Activated naive CD8-positive, alpha-beta T cell treated with anti-CD3 and anti-CD28 coated beads, Interleukin-2, amount 50 U/mL, for 24 hours (primary cell): ENCODE measurements at regions not wholly inside any gene's neighbourhood (a gene's known extent, or its start where the extent isn't known, plus 50 kb on each side); places are given as distances from the start of the nearest gene placed in this dataset.

Experiments used
- ATAC-seq: fragments of 150-1000 bp; cut with Tn5 transposase; one replicate; pipeline ENCODE4 v1.10.0; 2021
- DNase-seq: peaks from one replicate; pipeline ENCODE4 v3.0.0; 2021
- H3K27ac Mint-ChIP-seq: one replicate; pipeline ENCODE4 v1.8.0; 2021; ENCODE audit warnings: mild to moderate bottlenecking, mixed read lengths
- H3K27me3 Mint-ChIP-seq: one replicate; pipeline ENCODE4 v1.8.0; 2021; ENCODE audit warnings: mixed read lengths
- H3K36me3 Mint-ChIP-seq: one replicate; pipeline ENCODE4 v1.8.0; 2021; ENCODE audit warnings: low read depth, mixed read lengths
- H3K4me1 Mint-ChIP-seq: one replicate; pipeline ENCODE4 v1.8.0; 2021; ENCODE audit warnings: mixed read lengths
- H3K4me3 Mint-ChIP-seq: one replicate; pipeline ENCODE4 v1.8.0; 2021; ENCODE audit warnings: mild to moderate bottlenecking, moderate library complexity, mixed read lengths
- H3K9me3 Mint-ChIP-seq: one replicate; pipeline ENCODE4 v1.8.0; 2021; ENCODE audit warnings: mixed read lengths

GRCh38 chr9:81231011-81231410 is 458.3 kb downstream of the TLE1 start:
- ATAC-seq: no peak
- no peak overlapping the region for H3K27ac Mint-ChIP-seq
- peaks cover 3% of the 10 kb centered on the region for H3K9me3 Mint-ChIP-seq
- DNase-seq: no peak
- H3K36me3 Mint-ChIP-seq: no peaks in the 10 kb centered on the region
- H3K4me3 Mint-ChIP-seq: no peak overlapping the region
- no peaks in the 10 kb centered on the region for H3K27me3 Mint-ChIP-seq
- H3K4me1 Mint-ChIP-seq: no peaks in the 10 kb centered on the region

- no peaks in the 10 kb centered on the region for H3K27me3 Mint-ChIP-seq
- H3K36me3 Mint-ChIP-seq: no peaks in the 10 kb centered on the region
- DNase-seq (no peak), ATAC-seq (no peak)
- no peaks in the 10 kb centered on the region for H3K9me3 Mint-ChIP-seq
- no peak overlapping the region for H3K27ac Mint-ChIP-seq
- no peak overlapping the region for H3K4me3 Mint-ChIP-seq
- H3K4me1 Mint-ChIP-seq: no peaks in the 10 kb centered on the region
These were observed 461.7 kb downstream of the TLE1 start for GRCh38 chr9:81227507-81228245.

- ATAC-seq: no peak
- DNase-seq: no peak
- no peaks in the 10 kb centered on the region for H3K4me1 Mint-ChIP-seq
- no peaks in the 10 kb centered on the region for H3K9me3 Mint-ChIP-seq
- no peaks in the 10 kb centered on the region for H3K36me3 Mint-ChIP-seq
- H3K4me3 Mint-ChIP-seq: no peak overlapping the region
- no peaks in the 10 kb centered on the region for H3K27me3 Mint-ChIP-seq
- H3K27ac Mint-ChIP-seq: no peak overlapping the region
These were observed 463.8 kb downstream of the TLE1 start for GRCh38 chr9:81225596-81225995.

- Mint-ChIP-seq H3K4me1 (no peaks in the 10 kb centered on the region), H3K4me3 (no peak overlapping the region), H3K36me3 (no peaks in the 10 kb centered on the region), H3K9me3 (no peaks in the 10 kb centered on the region), H3K27ac (no peak overlapping the region), H3K27me3 (no peaks in the 10 kb centered on the region)
- DNase-seq (no peak), ATAC-seq (no peak)
These were observed 464.9 kb downstream of the TLE1 start for GRCh38 chr9:81224166-81225081.

GRCh38 chr9:81214975-81215374 is 474.4 kb downstream of the TLE1 start:
- ATAC-seq (no peak), DNase-seq (no peak)
- Mint-ChIP-seq H3K4me1 (no peaks in the 10 kb centered on the region), H3K9me3 (peaks cover 10% of the 10 kb centered on the region), H3K4me3 (no peak overlapping the region), H3K27me3 (no peaks in the 10 kb centered on the region), H3K27ac (no peak overlapping the region), H3K36me3 (no peaks in the 10 kb centered on the region)

DNA sequence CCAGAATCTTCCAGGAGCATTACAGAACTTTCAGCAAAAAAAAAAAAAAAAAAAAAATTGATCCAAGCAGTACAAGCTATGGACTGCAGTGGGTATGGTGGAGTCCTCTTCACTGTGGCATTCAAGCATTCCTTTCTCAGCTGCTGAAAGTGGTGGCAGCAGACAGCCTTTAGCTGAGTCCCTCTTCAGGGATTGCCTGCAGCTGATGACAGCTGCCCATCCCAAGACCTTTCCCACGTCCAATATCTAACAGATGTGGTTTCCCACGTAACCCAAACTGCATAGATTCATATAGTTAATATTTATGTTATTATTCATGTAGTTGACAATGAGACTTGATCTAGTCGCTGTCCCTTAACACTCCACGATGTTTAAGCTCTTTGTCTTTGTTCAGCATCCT is 475.9 kb downstream of the TLE1 start:
- Mint-ChIP-seq H3K4me3 (no peak overlapping the region), H3K36me3 (no peaks in the 10 kb centered on the region), H3K27ac (no peak overlapping the region), H3K9me3 (peaks cover 10% of the 10 kb centered on the region), H3K27me3 (no peaks in the 10 kb centered on the region), H3K4me1 (no peaks in the 10 kb centered on the region)
- no peak for ATAC-seq
- DNase-seq: no peak

- H3K4me1 Mint-ChIP-seq: no peaks in the 10 kb centered on the region
- H3K4me3 Mint-ChIP-seq: no peak overlapping the region
- H3K27me3 Mint-ChIP-seq: no peaks in the 10 kb centered on the region
- no peak for ATAC-seq
- no peak overlapping the region for H3K27ac Mint-ChIP-seq
- no peak for DNase-seq
- no peaks in the 10 kb centered on the region for H3K36me3 Mint-ChIP-seq
- H3K9me3 Mint-ChIP-seq: peaks cover 5% of the 10 kb centered on the region
These were observed 477.6 kb downstream of the TLE1 start for GRCh38 chr9:81211741-81212140.

DNA sequence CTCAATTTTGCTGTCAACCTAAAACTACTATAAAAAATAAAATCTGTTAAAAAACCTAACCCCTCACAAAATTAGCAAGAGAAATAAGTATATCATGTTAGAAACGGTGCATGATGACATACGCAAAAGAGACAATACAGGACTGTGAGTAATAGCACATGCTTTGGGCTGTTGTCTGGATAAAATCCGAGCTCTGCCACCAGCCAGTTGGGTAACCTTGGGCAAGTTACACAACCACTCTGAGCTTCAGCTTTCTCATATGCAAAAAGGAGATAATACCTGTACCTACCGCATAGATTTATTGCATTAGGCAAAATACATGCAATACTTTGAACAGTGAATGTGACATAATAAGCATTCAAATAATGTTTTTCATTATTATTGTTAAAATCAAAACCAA is 481.7 kb downstream of the TLE1 start:
- DNase-seq: no peak
- Mint-ChIP-seq H3K4me3 (no peak overlapping the region), H3K9me3 (no peaks in the 10 kb centered on the region)

GRCh38 chr9:81202292-81202691 is 487.1 kb downstream of the TLE1 start:
- ATAC-seq: no peak
- Mint-ChIP-seq H3K36me3 (no peaks in the 10 kb centered on the region), H3K27ac (no peak overlapping the region), H3K9me3 (no peaks in the 10 kb centered on the region), H3K27me3 (no peaks in the 10 kb centered on the region), H3K4me1 (no peaks in the 10 kb centered on the region), H3K4me3 (no peak overlapping the region)
- no peak for DNase-seq

More for the DNA sequence above, 481.7 kb downstream of the TLE1 start:
- no peak for ATAC-seq
- H3K36me3 Mint-ChIP-seq: no peaks in the 10 kb centered on the region
- no peaks in the 10 kb centered on the region for H3K27me3 Mint-ChIP-seq
- no peak overlapping the region for H3K27ac Mint-ChIP-seq
- H3K4me1 Mint-ChIP-seq: no peaks in the 10 kb centered on the region

- Mint-ChIP-seq H3K9me3 (peaks cover 4% of the 10 kb centered on the region), H3K36me3 (no peaks in the 10 kb centered on the region), H3K4me3 (no peak overlapping the region), H3K27ac (no peak overlapping the region), H3K4me1 (no peaks in the 10 kb centered on the region), H3K27me3 (no peaks in the 10 kb centered on the region)
- DNase-seq (no peak), ATAC-seq (no peak)
These were observed 494.1 kb downstream of the TLE1 start for GRCh38 chr9:81195206-81195605.

DNA sequence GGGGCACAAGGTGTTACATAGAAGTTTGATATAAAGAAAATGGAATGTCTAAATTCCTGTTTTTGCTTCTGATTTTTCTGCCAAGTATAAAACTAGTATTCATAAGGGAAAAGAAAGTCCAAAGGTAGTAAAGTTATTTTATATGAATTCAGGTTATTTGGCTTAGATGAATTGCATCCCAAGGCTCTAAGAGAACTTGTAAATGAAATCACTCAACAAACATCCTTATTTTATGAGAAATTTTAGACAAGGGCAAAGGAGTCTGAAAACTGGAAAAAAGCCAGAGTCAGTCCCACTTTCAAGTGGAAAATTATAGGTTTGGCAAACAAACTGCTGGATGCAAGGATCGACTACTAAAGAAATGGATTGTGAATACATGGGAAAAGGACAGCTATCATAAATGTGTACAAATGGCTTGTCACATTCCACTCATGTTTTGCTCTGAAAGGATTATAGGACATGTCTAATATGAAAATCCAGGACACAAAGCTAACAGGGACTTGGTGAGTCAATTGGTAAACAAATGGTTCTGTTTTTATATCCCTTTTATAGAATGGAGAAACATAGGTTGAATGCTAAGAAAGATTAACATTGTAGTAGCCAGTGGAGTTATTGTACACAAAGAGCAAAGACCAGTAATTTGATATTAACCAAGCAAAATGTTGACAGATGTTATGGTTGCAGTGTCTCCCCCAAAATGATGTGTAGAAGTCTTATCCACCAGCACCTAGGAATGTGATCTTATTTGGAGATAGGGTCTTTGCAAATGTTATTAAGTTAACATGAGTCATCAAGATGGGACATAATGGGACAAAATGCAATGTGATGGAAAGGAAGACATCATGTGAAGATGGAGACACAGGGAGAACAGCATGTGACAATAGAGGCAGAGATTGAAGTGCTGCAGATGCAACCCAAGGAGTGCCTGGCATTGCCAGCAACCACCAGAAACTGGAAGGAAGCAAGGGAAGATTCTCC is 495.7 kb downstream of the TLE1 start:
- no peak for ATAC-seq
- peaks cover 4% of the 10 kb centered on the region for H3K9me3 Mint-ChIP-seq
- no peak overlapping the region for H3K4me3 Mint-ChIP-seq
- H3K4me1 Mint-ChIP-seq: no peaks in the 10 kb centered on the region
- H3K36me3 Mint-ChIP-seq: no peaks in the 10 kb centered on the region
- no peak overlapping the region for H3K27ac Mint-ChIP-seq
- no peaks in the 10 kb centered on the region for H3K27me3 Mint-ChIP-seq
- DNase-seq: no peak

DNA sequence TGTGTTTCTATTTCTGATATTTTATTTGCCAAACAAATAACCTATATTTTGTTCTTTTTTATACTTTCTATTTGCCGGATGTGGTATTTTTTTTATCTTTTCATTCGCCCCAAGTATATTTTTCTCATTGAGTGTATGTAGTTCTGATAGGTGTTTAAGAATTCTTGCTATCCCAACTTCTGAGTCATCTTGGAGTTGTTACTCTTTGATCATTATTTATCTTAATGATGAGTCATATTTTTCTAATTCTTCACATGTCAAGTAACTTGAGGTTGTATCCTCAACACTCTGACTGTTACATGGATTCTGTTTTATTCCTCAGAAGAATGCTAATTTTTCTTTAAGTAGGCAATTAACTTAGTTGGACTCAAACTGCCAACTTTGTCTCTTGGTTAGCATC is 498.1 kb downstream of the TLE1 start:
- Mint-ChIP-seq H3K4me3 (no peak overlapping the region), H3K27ac (no peak overlapping the region), H3K36me3 (no peaks in the 10 kb centered on the region), H3K27me3 (no peaks in the 10 kb centered on the region), H3K4me1 (no peaks in the 10 kb centered on the region), H3K9me3 (peaks cover 4% of the 10 kb centered on the region)
- ATAC-seq (no peak), DNase-seq (no peak)

DNA sequence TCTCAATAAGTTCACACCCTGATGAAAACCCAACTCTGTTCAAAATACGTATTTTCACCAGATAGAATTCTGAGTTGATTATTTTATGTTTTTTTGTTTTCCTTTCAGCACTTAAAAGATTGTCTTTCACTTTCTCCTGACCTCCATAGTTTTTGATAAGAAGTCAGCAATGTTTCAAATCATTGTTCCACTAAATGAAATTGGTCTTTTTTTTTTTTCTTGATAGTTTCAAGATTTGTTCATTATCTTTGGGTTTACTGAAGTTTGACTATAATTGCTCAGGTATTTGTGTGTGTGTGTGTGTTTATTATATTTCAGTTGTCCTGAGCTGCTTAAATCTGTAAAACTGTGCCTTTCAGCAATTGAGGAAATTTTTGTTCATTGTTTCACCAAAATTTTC is 498.7 kb downstream of the TLE1 start:
- DNase-seq (no peak), ATAC-seq (no peak)
- Mint-ChIP-seq H3K27ac (no peak overlapping the region), H3K36me3 (no peaks in the 10 kb centered on the region), H3K27me3 (no peaks in the 10 kb centered on the region), H3K4me3 (no peak overlapping the region), H3K9me3 (peaks cover 4% of the 10 kb centered on the region), H3K4me1 (no peaks in the 10 kb centered on the region)

GRCh38 chr9:81183761-81184160 is 505.6 kb downstream of the TLE1 start:
- no peak overlapping the region for H3K4me3 Mint-ChIP-seq
- H3K27me3 Mint-ChIP-seq: no peaks in the 10 kb centered on the region
- DNase-seq (no peak), ATAC-seq (no peak)
- H3K4me1 Mint-ChIP-seq: no peaks in the 10 kb centered on the region
- H3K36me3 Mint-ChIP-seq: no peaks in the 10 kb centered on the region
- H3K27ac Mint-ChIP-seq: no peak overlapping the region
- H3K9me3 Mint-ChIP-seq: no peaks in the 10 kb centered on the region
